ENCODE measurements at regions not wholly inside any gene's neighbourhood (a gene's known extent, or its start where the extent isn't known, plus 50 kb on each side); places are given as distances from the start of the nearest gene placed in this dataset.
A peak's percentile ranks its signal among the peaks of the same experiment; 100 is the strongest.

DNA sequence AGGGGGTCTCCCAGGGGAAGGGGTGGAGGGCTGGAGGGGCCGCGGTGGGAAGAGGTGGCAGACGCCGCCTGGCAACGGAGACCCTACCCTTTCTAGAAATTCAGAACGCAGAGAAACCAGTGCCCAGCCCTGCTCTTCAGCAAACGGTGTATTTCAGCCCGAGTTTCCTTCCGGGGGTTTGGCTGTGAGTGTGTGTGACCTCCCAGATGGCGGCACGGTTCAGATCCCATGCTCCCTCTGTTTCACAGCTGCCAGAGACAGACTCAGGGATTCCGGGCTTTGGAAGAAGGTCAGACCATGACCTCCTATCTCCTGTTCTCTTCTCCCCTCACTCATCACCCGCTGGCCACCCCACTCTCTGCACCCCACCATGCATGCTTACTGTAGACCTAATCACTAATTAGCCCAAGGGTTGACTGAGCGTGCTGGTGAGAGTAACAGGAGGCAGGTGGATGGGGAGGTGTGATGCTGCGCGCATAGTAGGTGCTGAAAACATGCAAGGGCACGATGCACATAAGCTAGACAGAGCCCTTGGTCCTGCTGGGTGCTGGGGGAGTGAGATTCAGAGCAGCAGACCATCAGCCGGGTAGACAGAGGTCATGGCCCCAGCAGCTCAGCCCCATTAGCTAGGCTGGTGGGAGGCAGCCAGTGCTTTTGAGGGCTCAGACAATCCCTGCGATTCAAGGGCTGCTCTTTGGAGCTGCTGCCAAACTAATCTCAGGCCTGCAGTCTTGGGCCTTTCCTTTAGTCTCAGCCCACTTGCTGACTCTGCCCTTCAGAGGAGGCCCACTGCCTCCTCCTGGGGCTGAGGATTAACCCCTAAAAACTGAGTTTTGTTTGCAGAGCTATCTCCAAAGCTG, 256.5 kb upstream of the CADM1 start:
- no peak for DNase-seq (ENCODE audit: extremely low read depth, low read depth)
- H3K4me3 ChIP-seq (replicated peaks; ENCODE audit: low read depth, low read length) = no peak overlapping the region
- TF ChIP-seq, protein P1, sequence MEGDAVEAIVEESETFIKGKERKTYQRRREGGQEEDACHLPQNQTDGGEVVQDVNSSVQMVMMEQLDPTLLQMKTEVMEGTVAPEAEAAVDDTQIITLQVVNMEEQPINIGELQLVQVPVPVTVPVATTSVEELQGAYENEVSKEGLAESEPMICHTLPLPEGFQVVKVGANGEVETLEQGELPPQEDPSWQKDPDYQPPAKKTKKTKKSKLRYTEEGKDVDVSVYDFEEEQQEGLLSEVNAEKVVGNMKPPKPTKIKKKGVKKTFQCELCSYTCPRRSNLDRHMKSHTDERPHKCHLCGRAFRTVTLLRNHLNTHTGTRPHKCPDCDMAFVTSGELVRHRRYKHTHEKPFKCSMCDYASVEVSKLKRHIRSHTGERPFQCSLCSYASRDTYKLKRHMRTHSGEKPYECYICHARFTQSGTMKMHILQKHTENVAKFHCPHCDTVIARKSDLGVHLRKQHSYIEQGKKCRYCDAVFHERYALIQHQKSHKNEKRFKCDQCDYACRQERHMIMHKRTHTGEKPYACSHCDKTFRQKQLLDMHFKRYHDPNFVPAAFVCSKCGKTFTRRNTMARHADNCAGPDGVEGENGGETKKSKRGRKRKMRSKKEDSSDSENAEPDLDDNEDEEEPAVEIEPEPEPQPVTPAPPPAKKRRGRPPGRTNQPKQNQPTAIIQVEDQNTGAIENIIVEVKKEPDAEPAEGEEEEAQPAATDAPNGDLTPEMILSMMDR (IDR thresholded peaks at IDR 0.05; ENCODE audit: low read depth, low read length, missing control alignments) = no peak

DNA sequence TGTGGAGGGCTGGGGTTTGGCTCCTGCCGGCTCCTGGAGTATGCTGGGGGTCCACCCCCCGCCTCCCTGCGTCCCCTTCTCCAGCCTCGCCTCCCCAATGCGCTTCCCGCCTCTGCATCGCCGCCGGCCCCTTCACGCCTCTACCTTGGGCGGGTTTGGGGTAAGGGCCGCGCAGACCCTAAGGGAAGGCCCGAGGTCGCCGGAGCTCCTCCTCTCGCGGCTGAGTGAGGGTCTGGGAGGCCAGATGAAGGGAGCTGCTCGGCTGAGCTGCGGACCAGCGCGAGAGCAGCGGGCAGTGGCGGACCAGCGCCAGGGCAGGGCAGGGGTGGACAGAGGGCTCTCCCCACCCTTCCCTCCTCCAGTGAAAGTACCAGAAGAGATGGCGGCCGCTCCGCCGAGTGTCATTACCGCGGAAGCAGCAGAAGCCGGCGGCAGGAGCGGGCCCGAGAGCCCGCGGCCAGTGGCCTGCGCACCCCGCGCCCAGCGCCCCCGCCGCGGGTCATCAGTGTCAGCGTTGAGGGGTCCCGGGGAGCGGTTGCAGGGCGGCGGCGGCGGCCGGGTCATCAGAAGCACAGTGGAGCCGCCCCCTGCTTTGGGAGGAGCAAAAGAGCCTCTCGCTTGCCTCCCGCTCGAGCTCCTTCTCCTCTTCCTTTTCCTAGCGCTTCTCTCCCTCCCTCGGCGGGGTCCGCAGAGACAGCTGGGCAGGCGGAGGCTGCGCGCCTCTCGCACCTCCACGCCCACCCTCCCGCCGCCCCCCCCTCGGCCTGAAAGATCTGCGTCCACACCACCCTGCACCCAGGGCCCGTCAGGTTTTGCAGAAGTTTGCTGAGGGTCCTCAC, 255.6 kb upstream of the CADM1 start:
- TF ChIP-seq, protein P1 (IDR thresholded peaks at IDR 0.05; ENCODE audit: low read depth, low read length, missing control alignments) = no peak
- DNase-seq (ENCODE audit: extremely low read depth, low read depth) = no peak

DNA sequence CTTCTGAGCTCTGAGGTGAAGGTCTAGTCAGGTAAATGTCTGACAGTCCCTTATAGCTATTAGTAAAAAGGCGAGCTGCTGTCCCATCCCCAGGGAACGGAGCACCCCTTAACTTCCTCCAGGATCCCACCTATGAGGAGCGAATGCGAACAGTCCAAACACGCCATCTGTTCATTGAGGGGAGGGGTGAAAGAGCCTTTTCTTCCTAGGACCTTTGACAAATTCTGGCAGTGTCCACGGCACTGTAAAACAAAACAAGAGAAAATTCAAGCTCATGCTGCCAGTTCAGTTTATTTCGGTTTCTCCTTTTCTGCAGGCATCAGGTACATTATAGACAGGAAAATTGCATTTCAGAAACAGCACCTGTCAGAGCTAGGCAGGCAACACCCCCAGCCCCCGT, 253.8 kb upstream of the CADM1 start:
- no peak overlapping the region for H3K4me3 ChIP-seq (replicated peaks; ENCODE audit: low read depth, low read length)
- no peak for DNase-seq (ENCODE audit: extremely low read depth, low read depth)
- TF ChIP-seq, protein P1 (IDR thresholded peaks at IDR 0.05; ENCODE audit: low read depth, low read length, missing control alignments) = no peak

More for the DNA sequence above, 255.6 kb upstream of the CADM1 start:
- 0 out of 2 replicates have a peak overlapping the region, but pooled peaks have one; percentile 7 for H3K4me3 ChIP-seq (replicated peaks; ENCODE audit: low read depth, low read length)

DNA sequence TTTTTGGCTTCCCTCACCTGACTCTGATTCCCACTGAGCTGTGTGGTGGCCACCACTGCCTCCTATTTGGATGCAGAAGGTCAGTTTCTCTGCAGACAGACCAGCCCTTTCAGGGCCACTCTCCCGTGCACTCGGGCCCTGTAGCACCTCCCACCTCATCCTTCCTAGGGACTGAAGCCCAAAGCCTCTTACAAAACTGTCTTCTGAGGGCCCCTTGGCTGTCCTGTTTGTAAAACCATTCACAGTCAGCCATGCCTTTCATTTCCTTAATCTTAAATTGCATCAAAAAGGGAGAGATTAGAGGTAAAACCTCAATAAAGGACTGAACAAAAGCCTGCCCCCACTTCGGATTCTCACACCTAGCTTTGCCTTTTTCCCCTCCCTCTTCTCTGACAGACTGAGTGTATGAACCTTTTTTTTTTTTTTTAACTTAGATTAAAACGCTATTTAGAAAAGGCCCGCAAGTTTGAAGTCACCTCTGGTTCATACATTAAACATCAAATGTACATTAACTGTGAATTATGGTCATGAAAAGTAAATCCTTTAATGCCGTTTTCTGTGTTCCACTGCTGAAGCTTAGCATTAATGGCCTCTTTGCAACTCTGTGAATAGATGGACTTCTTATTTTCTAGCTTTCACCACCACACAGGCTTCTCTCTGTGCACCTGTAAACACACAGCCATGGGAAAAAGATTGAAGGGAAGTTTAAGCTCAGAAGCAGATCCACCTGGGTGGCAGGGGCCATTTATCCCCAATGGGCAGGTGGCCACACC, 247.2 kb upstream of the CADM1 start:
- H3K4me3 ChIP-seq (replicated peaks; ENCODE audit: low read depth, low read length) = no peak overlapping the region
- DNase-seq (ENCODE audit: extremely low read depth, low read depth) = no peak
- TF ChIP-seq, protein P1 (IDR thresholded peaks at IDR 0.05; ENCODE audit: low read depth, low read length, missing control alignments) = no peak

DNA sequence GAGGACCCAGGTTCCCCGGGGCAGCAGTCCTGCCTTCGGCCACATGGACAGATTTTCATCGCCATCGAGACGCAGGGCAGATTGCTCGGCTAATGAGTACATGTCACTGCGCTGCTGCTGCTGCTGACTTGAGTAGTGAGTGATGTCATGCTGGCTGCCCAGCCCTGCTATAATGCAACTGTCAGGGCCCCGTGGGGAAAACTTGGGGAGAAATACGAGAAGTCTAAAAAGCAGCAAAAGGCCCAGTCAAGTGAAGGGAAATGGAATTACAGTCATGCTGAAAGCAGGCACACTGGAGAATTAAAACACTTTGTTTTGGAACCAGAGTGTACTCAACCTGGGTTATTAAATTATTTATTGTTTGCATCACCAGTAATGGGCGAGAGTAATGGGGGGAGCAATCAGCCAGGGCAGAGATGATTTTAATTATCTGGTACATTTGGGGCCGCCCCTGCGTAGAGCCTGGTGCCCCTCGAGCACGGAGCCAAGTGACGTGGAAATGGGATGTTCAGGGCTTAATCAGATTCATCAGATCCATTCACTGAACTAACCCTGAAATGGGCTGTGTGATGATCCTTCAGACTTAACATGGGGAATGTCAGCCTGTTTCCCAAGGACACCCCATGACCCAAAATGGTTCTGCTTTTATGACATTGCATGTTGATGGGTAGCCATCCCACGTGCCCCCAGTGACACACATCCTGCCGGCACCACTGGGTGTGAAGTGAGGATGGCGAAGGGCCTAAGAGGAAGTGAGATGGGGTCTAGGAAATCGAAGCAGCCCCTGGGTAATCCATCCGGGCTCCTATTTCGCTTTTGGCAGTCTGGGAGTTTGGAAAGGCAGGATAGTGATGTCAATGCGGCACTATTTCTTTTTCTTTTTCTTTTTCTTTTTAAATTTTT, 241.6 kb upstream of the CADM1 start:
- H3K4me3 ChIP-seq (replicated peaks; ENCODE audit: low read depth, low read length) = no peak overlapping the region
- TF ChIP-seq, protein P1 (IDR thresholded peaks at IDR 0.05; ENCODE audit: low read depth, low read length, missing control alignments) = no peak
- no peak for DNase-seq (ENCODE audit: extremely low read depth, low read depth)
